Stimulated activated CD4-positive, alpha-beta T cell treated with anti-CD3 and anti-CD28 coated beads, TNF-alpha, amount 100 ng/mL, for 24 hours (primary cell): ENCODE measurements at regions not wholly inside any gene's neighbourhood (a gene's known extent, or its start where the extent isn't known, plus 50 kb on each side); places are given as distances from the start of the nearest gene placed in this dataset.
A peak's percentile ranks its signal among the peaks of the same experiment; 100 is the strongest.

Source experiments
- DNase-seq, 3 experiments: peaks; one replicate each; pipeline ENCODE4 v3.0.0-alpha.2; 2020; ENCODE audit warnings: low read depth in 3 of 3

DNA sequence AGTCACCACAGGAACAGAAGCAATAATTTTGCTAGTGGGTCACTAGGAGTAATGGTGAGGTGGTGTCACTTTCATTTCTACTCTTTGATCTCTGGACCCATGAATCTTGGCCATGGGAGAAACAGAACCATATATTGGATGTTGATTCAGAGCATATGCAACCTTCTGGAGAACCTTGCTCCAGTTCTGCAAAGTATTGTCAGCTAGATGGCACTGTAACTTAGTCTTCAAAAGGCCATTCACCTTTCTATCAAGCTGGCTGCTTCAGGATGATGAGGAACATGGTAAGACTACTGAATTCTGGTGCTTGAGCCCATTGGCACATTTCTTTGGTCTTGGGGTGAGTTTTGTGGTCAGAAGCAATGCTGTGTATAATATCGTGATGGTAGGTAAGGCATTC is 129.1 kb upstream of the FBN2 start:
- no peak for DNase-seq

DNA sequence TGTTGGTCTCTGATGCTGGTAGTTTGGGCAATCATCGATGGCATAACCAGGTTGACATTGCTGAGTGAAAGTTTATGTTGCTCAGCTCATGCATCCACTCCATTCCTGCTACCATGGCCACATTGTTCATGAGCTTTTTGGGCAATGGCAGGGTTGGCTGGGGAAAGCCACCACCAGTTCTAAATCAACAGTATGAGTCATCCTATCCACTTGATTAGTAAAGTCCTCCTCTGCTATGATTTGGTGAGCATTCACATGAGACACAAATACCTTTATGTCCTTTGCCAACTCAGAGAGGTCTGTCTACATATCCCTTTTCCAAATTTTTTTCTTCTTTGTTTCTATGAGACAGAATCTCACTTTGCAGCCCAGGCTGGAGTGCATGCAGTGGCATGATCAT is 129.7 kb upstream of the FBN2 start:
- no peak for DNase-seq

DNA sequence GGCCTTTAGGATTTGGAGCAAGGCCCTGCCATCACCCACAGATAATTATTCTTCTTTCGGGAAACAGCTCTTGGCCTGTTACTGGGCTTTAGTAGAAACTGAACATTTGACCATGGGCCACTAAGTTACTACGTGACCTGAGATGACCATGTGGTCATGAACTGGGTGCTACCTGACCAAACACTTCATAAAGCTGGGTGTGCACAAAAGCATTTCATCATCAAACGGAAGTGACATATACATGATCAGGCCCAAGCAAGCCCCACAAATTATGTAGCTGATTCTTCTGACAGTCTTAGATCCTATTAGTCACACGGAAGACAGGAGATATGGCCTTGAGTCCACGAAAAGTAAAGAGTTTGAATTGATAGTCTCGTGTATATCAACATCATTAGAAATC is 130.9 kb upstream of the FBN2 start:
- DNase-seq = no peak

DNA sequence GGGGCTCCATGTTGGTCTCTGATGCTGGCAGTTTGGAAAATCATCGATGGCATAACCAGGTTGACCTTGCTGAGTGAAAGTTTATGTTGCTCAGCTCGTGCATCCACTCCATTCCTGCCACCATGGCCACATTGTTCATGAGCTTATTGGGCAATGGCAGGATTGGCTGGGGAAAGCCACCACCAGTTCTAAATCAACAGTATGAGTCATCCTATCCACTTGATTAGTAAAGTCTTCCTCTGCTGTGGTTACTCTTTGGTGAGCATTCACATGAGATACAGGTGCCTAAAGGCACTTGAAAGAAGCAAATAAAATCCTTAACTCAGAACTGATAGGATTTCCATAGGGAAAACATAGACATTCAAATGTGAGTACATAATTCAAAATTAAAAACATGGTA is 131.8 kb upstream of the FBN2 start:
- DNase-seq = no peak

DNA sequence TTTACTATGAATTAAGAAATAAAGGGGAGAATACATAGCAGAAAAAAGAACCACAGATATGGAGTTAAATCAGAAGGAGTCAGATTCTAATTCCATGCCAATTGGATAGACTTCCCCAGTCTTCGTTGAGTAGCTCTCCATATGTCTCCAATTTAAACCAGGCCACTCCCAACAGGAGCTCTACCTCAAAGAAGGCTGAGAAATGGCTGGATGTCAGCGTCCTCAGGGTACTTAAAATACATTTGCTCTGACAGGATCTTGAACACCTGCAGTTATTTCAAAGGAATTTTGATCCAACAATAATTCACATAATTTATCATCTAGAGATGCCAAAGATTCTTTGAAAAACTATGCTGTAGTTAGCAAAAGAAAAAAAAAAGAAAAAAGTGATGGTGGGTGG is 133.9 kb upstream of the FBN2 start:
- DNase-seq = no peak

DNA sequence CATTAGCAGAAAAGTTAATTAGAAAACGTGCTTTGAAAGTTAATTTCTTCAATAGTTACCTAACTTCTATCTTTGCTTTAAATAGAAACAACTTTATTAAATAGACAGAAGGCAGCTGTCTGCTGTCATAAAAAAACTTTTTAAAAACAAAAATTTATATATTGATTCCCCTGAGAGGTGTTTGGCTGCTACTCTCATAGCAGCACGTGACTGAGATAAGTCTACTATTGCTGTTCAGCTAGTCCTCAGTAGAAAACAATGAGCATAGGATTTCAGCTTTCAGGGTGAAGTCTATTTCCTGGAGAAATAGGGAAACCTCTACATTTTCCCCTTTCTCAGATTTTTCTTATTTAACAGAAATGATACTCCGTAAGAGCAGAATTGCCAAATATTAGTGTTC is 135.0 kb upstream of the FBN2 start:
- no peak for DNase-seq

DNA sequence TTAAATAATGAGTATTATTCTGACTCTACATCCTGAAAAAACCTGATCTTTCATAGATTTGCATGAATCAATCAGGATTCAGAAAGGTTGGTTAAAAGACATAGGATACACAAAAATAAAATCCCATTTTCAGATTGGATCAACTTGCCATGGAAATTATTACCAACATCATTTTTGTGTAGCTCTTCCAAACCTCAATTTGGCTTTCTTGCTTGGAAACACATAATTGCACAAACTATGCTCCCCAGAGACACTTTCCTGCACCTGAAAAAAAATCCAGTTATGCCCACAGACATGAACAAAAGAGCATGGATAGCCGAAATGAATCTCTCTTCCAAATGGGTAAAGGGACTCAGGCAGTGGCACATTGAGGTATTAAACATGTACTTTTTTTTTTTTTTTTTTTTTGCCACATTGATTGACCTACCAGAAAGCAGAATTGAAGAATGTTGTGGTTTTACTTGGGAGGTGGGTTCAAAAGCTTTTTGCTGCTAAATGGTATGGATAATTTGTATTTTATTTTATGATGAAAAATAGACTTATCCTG is 135.4 kb upstream of the FBN2 start:
- no peak for DNase-seq

DNA sequence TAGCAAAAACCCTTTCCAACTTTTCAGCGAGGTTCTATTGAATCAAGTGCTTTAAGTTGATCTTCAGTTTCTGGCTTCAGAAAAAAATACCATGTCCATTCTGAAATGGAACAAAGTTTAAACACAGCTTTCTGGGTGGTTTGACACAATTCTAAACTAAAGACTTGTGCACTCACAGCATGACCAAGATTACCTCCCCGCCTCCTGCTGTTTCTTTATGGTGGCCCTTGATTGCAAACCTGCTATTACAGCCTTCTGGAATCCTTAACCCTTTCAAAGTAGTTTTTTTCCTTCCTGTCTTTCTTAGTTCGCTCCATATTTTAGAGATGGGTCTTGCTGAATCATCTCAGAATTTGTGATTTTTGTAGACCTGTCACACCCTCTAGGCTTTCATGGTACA is 135.9 kb upstream of the FBN2 start:
- no peak for DNase-seq

DNA sequence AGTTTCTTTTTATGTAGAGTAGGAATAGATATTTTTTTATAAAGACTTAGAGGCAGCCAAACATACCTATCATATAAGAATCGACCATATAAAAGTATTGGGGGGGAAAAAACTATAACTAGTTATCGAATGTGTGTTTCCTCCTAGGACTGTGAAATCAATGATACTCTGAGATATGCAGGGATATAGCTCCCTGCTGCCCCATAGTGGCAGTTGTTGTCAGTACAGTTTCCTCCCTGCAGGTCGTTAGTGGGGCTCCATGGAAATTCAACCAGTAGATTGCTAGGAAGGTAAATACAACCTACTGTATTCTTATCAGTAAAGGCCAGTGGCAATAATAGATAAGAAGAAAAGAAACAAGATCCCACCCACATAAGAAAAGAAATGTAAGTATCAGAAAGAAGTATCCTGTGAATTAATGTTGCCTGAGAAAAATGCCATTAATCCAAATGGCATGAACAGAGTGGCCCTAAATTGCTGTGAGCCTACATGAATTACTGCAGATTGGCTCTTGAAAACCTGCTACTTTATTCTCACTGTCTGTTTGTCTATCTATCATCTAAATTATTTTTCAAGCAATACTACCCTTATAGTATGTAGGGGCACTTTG is 136.9 kb upstream of the FBN2 start:
- DNase-seq = peak in 2 of 3 experiments; percentile 4 to 36

DNA sequence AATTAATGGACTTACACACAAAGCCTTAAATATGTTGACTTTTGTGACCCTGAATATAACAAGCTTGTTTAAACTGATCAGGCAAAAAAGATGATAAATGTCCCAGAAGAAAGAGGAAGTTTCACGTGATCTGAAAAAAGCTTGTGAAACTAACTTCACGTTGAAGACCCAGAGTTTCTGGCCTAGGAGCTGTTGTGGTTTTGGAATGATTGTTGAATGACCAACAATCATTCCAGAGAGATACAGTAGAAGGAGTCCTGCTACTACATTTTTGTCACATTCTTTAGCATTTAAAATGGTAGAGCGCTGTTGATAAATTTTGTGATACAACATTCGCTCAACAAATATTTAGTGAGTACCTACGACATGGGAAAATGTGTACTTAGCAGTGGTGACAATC is 143.1 kb upstream of the FBN2 start:
- DNase-seq = no peak

DNA sequence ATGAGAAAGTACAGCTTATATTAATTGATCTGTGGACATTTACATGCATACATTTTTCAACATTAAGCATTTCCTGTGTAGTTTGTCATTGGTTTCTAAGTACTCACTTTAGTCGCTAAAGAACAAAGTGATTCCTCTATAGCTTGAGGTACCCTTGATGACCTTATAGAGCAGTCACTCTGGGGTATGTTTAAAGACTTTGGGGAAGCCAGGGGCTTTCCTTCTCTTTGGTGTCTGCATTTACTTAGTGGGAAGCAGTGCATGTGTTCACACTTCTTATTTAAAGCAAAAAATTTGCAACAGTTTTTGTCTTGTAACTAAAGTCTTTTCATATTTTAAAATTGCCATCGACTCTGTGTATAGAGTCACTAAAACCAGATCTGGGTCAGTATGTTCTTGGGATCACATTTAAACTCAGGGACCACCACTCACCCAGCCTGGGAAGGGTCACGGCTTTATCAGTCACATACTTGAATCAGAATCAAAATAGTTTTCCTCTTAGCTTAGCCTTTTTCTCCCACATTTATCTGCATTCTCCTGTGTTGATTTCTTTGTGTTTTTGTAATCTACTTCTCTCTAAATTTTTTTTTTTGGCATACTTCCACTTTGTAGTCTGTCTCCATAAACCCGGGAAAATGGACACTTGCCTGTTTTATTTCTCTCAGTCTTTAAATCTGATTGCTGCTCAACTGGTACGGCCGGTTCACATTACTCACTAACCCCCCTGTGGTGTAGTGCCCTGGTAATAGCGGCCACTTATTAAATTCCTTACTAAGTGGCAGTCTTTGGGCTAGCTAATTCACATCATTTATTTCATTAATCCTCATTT is 143.9 kb upstream of the FBN2 start:
- no peak for DNase-seq

DNA sequence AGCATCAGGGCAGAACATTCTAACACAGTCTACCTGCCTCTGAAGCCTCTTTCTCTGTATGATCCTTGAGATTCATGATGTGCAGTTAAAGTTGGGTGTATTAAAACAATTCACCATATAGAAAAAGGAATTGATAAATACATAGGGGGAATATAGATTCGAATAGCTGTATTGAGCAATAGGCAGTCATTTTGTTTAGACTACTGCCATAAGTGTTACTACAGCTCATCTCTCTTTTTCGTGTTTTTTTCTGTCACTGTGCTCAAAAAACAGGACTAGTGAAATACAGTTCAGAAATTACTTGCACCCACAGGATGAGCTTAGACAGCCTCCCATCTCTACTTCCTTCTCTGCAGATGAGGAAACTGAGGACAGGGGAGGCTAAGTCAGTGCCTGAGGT is 144.6 kb upstream of the FBN2 start:
- DNase-seq = no peak

DNA sequence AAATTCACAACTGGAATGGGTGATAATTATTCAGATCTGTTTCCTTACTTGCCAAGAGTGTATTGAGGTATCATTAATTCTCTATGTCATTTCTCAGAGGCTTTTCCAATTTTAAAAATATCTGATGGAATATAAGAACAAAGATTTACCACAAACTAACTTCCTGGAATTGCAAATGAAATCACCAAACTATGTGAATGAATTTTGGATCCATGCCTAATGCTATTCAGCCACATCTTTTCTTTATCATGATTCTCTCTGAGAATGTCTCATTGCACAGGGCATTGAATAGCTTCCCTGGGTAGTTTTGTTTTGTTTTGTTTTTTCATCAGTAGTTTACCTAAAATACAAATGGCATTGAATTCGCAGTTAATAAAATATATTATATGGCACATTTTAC is 146.9 kb upstream of the FBN2 start:
- DNase-seq = no peak

DNA sequence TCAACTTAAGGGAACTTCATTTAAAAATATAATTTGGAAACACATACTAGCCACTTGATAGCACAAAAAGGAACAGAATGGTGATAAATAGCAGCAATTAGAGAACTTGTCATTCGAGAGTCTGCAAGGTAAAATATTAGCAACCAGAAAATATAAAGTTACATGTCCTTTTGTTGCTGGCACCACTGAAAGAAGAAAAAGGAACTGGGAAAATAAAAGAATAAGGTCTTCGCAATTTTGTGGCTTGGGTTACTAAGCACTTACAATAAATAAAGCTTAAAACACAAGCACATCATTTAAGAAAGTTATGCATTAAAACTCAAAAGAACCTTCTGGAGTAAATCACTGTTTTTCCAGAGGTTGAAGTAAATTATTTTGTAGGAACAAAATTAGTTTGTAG is 149.9 kb upstream of the FBN2 start:
- no peak for DNase-seq

DNA sequence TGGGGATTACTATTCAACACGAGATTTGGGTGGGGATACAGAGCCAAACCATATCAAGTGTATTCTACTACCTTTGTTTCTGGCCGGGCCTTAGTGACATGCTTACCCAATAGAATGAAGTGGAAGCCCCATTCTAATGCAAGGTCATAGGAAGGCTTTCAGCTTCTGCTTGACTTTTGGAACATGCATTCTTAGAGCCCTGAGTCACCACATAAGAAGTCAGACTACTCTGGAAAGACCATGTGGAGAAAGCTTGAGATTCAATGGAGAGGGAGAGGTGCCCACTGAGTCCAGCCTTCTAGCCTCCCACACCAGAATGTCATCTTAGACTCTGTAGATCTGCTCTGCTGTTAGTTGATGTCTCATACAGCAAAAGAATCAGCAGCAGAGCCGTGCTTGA is 155.7 kb upstream of the FBN2 start:
- DNase-seq = no peak

DNA sequence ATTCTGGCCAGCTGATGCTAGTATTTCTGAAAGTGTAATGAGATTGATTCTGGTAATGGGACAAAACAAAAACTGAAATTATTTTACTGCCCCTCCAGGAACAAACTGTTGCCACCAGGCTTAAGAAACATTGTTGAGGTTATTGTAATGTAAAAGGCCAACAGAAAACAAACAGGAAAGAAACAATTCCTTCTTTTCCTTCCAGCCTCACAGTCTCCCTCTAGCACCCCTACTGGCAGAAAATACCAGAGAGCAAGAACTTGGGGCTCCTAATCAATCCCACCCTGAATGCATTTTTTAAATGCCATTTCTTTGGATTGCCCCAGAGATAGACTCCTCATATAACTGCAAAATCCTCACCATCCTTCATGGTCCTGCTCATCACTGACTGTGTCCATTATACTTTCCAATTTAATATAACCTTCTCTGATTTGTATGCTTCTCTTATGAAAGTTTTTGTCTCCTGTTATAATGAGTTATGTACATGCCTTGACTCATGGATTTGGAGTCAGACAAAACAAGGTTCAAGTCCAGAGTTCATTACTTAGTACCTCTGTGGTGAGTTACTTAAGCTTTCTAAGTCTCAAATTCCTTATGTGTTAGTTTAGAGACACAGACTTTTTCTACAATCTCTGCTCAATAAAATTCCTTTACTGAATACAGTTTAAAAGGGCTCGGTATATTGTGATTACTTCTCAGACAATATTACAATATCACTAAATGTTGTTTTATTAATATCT is 157.9 kb upstream of the FBN2 start:
- no peak for DNase-seq

DNA sequence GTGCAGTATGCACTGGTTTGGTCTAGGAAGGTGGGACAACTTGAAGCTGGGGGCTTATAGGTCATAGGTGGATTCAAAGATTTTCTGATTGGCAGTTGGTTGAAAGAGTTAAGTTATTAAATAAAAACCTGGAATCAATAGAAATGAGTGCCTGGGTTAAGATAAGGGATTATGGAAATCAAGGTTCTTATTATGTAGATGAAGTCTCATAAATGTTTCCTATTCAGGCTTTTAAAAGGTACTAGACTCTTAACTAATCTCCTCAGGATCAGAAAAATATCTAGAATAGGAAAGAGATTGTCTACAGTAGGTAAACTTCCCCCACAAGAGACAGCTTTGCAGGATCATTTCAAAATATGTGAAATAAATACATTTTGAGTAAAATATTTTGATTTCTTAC is 163.3 kb upstream of the FBN2 start:
- DNase-seq = no peak

DNA sequence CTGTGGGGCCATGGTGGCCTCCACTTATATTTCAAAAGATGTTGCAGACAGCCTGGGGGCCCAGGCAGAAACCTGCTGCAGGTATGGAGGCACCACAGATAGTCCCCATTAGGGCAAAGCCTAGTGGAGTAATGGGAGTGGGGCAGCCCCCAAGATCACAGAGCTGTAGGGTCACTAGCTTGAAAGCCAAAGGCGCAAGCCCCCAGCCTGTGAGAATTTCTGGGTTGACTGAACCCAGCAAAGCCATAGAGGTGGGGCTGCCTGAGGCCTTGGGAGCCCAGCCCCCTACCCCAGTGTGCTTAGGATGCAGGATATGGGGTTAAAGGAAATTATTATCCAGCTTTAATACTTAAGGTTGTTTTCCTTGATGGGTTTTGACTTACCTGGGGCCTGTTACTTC is 165.3 kb upstream of the FBN2 start:
- DNase-seq = no peak

DNA sequence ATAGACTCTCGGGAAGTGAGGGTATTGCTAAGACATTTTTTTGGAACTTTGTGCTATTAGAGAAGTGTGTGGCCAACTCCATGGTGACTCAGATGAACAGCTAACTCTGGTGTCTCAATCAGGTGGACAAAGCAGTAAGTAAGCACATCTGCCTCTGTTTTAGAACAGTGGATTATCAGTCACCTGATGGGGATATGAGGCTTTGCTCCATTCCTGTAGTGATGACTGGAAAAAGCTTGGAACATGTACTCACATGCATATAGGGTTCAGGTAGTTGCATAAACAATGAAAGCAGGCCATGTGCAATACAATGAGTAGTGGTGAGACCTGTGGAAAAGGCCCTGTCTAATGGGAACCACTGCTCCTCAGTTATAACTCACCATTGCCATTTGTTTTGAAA is 168.2 kb upstream of the FBN2 start:
- DNase-seq = no peak

DNA sequence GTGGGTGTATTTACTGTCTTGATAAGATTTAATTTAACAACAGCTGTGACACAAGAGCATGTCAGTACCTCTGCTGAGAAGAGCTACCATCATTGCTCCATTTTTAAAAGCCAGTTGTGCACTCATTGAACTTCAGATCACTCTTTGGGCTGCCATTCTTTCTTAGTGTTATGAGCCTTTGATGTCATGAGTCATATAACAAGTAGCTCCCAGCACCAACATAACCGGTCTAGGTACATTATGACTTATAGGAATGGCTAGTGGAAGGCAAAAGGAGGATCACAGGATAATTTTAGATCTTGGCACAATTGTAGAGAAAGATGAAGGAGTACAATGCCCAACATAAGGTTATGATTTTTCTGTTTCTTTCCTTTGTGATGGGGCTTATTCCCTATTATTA is 170.8 kb upstream of the FBN2 start:
- no peak for DNase-seq

DNA sequence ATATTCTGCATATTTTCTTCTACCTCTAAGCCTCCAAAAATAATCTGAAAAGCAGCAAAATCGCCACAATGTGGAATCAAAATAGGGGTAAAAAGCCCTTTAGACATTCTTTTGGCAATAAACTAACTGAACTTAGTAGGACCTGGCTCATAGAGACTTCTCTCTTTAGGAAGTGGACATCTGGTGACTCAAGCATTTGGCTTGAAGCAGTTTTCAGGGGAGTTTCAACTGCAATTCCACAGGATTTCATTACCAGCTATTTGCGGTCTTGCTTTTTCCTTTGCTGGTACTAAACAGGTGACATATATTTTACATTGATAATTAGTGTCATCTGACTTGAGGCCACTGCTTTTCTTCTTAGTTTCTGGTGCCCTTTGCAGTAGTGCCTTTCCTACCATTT is 173.2 kb upstream of the FBN2 start:
- no peak for DNase-seq

DNA sequence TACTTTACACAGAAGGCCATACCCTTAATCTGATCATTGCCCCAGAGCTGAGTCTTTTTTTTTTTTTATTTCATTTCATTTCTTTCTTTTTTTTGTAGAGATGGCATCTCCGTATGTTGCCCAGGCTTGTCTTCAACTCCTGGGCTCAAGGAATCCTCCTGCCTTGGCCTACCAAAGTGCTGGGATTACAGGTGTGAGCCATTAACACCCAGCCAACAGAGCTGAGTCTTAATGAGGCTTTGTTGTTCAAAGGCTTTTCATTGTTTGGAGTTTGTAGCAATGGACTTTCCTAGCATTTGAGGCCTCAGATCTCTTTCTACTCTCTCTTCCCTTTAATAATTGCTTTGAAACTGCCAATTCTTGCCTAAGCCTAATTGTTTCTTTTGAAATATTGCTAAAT is 176.5 kb upstream of the FBN2 start:
- DNase-seq = no peak

DNA sequence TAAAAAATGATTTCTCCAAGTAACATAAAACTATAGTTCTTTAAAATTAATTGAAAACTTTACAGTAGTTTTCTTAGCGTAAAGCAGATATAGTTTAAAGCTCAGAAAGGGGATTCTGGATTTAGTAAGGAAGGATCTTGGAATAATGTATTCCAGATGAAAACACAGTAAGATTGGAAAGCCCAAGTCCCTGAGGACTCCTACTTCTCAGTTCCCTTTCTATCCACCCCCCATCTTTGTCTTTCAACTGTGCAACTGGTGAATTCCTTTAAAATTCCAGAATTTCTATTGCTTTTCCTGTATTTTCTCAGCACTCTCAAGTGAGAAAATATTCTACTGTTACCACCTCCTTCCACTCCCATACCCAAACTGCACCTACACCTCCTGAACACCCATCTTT is 184.5 kb upstream of the FBN2 start:
- DNase-seq = no peak
